Spinal cord (tissue), 9 donors: ENCODE measurements at regions not wholly inside any gene's neighbourhood (a gene's known extent, or its start where the extent isn't known, plus 50 kb on each side); places are given as distances from the start of the nearest gene placed in this dataset.
"Not testable (repeated sequence)": the region's sequence is repeated elsewhere in the genome, so short reads cannot be mapped to it uniquely, and the experiment has no call there.

Experiments
- DNase-seq, 6 donors: peaks; one replicate each; pipeline versions ENCODE4 v3.0.0 to v3.0.0-alpha.2; 2013 to 2015; ENCODE audit warnings: low spot score in 6 of 6, low read depth in 4 of 6
- H3K27ac ChIP-seq: one replicate; pipeline ENCODE4 v1.5.1; 2013; ENCODE audit warnings: low read depth, low read length, control low read depth
- H3K27me3 ChIP-seq: one replicate; pipeline ENCODE4 v1.6.1; 2013; ENCODE audit warnings: low read length; ENCODE audit not compliant: control insufficient read depth, insufficient read depth
- H3K36me3 ChIP-seq: one replicate; pipeline ENCODE4 v1.6.1; 2013; ENCODE audit warnings: low read length; ENCODE audit not compliant: control insufficient read depth, insufficient read depth
- H3K4me1 ChIP-seq: one replicate; pipeline ENCODE4 v1.6.1; 2013; ENCODE audit warnings: low read length; ENCODE audit not compliant: control insufficient read depth, insufficient read depth
- H3K4me3 ChIP-seq: one replicate; pipeline ENCODE4 v1.5.1; 2013; ENCODE audit warnings: low read depth, low read length, control low read depth
- H3K9me3 ChIP-seq: one replicate; pipeline ENCODE4 v1.6.1; 2013; ENCODE audit warnings: low read length; ENCODE audit not compliant: control insufficient read depth, insufficient read depth
- WGBS: methylation state at CpG from one replicate; pipeline ENCODE4 v1.1.5; 2013; ENCODE audit warnings: missing lambda C conversion rate; ENCODE audit not compliant: insufficient coverage; 5-methylcytosine and 5-hydroxymethylcytosine counted together
- donor health status: healthy.

DNA sequence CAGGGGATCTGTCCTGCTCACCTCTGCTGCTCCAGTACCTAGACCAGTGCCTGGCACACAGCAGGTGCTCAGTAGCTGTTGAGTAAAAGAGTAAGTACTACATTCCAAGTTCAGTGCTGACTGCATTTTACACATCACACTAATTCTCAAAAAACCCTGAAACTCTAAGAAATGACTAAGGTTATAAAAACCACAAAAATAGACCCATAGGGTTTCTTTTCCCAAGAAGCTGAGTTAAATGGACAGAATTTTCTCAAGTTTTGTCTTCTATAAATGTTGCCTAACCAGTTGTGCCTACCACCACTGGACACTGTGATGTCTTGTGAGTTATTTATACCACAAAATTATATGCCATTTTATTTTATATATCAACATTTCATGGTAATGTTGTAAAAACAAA, 78.9 kb upstream of the RXFP1 start:
- no peak overlapping the region for H3K4me3 ChIP-seq
- H3K4me1 ChIP-seq = no peaks in the 10 kb centered on the region
- no peak for DNase-seq
- H3K36me3 ChIP-seq = no peaks in the 10 kb centered on the region
- no peak overlapping the region for H3K27ac ChIP-seq
- H3K9me3 ChIP-seq = no peaks in the 10 kb centered on the region
- no peaks in the 10 kb centered on the region for H3K27me3 ChIP-seq

DNA sequence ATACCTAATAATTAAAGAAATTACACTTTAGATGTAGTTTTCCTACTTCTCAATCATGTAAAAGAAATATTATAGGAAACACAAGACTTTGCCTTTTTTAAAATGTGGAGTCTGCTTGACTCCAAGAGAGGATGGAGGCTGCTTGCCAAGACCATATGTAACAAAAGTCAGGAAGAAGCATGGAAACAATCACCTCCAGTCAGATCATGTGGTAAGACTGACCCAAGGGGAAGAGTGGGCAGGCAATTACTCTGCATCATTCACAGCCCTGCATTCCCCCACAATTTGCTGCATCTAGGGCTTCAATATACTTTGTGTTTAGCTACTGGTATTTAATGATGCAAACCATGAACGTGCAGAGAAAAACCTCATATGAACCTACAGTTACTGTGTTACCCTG, 78.0 kb upstream of the RXFP1 start:
- peak in 1 of 6 donors; percentile 4 for DNase-seq
- 100% methylated on average over 1 of the region's 1 CpG for WGBS
- no peaks in the 10 kb centered on the region for H3K36me3 ChIP-seq
- no peaks in the 10 kb centered on the region for H3K27me3 ChIP-seq
- no peaks in the 10 kb centered on the region for H3K9me3 ChIP-seq
- H3K4me3 ChIP-seq = no peak overlapping the region
- no peaks in the 10 kb centered on the region for H3K4me1 ChIP-seq
- no peak overlapping the region for H3K27ac ChIP-seq

DNA sequence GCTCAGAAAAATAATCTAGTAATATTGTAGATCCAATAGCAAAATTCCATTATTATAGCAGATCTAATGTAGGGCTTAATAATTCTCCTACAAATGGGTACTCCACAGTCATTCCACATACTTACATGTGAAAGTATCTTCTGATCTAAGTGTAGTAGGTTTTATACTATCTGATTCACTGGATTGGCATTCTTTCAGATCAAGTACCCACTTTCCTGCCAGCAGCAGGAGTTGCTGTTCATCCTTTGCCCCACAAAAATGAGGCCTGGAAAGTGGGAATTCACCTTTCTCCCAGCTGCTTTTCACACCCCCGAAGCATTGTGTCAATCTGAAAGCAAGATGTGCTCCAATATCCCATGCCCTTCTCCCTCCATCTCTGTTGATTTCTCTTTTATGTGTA, 77.1 kb upstream of the RXFP1 start:
- DNase-seq = no peak
- WGBS = no CpG with 5 or more reads among the region's 1 CpG
- no peak overlapping the region for H3K27ac ChIP-seq

DNA sequence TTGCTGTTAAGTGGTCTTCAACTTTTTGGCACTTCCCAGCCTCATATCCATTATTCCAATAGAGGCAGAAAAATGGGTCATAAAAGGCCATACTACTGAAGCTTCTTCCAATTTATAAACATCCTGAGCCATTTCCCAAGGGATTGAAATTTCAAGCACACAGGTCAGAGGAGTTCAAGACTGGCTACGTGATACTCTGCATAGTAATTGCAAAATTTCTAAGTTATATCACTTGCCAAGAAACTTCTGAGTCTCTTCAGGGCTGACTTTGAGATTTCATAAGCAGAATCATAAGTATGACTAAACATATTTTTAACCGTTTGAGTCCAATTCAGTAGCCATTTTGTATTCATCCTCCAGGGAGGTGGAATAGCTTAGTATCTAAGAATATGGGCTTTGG, 75.6 kb upstream of the RXFP1 start:
- H3K36me3 ChIP-seq = no peaks in the 10 kb centered on the region
- H3K9me3 ChIP-seq = no peaks in the 10 kb centered on the region
- no CpG with 5 or more reads among the region's 2 CpGs for WGBS
- no peaks in the 10 kb centered on the region for H3K27me3 ChIP-seq
- no peak overlapping the region for H3K4me3 ChIP-seq
- H3K27ac ChIP-seq = no peak overlapping the region
- H3K4me1 ChIP-seq = no peaks in the 10 kb centered on the region
- no peak for DNase-seq

More for the DNA sequence above, 77.1 kb upstream of the RXFP1 start:
- Histone ChIP-seq H3K9me3 (no peaks in the 10 kb centered on the region), H3K27me3 (no peaks in the 10 kb centered on the region), H3K4me3 (no peak overlapping the region), H3K4me1 (no peaks in the 10 kb centered on the region), H3K36me3 (no peaks in the 10 kb centered on the region)

DNA sequence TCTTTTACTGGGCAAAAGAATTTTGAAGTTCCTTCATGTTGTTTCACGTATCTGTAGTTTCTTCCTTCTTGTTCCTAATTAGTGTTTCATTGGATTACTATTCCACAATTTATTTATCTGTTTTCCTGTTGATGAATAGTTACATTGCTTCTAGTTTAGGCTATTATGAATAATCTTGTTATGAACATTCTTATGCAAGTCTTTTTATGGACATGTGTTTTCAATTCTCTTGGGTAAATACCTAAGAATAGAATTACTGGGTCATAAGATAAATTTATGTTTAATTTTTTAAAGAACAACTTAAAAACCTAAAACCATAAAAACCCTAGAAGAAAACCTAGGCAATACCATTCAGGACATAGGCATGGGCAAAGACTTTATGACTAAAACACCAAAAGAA, 70.9 kb upstream of the RXFP1 start:
- DNase-seq = no peak
- Histone ChIP-seq H3K9me3 (no peaks in the 10 kb centered on the region), H3K4me3 (no peak overlapping the region), H3K4me1 (no peaks in the 10 kb centered on the region), H3K27me3 (no peaks in the 10 kb centered on the region), H3K27ac (no peak overlapping the region), H3K36me3 (no peaks in the 10 kb centered on the region)
- WGBS = no CpG with 5 or more reads among the region's 1 CpG

DNA sequence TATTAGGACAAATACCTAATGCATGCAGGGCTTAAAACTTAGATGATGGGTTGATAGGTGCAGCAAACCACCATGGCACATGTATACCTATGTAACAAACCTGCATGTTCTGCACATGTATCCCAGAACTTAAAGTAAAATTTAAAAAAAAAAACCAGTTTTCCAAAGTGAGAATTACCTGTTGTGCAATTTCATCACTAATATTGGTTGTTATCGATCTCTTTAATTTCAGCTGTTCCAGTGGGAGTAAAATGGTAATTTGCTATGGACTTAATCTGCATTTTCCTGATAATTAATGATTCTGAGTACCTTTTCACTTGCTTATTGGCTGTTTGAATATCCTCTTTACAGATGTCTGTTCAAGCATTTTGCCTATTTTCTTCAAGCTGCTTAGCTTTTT, 69.6 kb upstream of the RXFP1 start:
- H3K4me1 ChIP-seq = not testable (repeated sequence)
- no CpG with 5 or more reads among the region's 1 CpG for WGBS

DNA sequence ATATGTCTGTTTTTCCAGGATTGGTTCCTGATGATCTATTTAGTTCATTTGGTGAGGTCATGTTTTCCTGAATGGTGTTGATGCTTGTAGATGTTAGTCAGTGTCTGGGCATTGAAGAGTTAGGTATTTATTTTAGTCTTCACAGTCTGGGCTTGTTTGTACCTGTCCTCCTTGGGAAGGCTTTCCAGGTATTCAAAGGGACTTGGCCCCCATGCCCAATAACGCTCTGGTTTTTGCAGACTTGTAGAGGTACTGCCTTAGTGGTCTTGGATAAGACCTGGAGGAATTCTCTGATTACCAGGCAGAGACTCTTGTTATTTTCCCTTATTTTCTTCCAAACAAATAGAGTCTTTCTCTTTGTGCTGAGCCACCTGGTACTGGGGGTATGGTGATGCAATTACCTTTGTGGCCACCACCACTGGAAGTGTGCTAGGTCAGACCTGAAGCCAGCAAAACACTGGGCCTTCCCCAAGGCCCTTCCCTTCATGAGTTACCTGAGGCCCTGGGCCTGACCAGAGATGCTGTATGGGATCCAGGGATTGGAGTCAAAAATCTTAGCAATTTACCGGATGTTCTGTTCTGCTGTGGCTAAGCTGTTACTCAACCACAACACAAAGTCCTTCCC, 63.3 kb upstream of the RXFP1 start:
- no CpG with 5 or more reads among the region's 2 CpGs for WGBS
- H3K27ac ChIP-seq = no peak overlapping the region
- no peaks in the 10 kb centered on the region for H3K9me3 ChIP-seq

More for the DNA sequence above, 69.6 kb upstream of the RXFP1 start:
- H3K9me3 ChIP-seq, H3K4me3 ChIP-seq, H3K27me3 ChIP-seq, DNase-seq, H3K36me3 ChIP-seq, H3K27ac ChIP-seq: not testable (repeated sequence)

DNA sequence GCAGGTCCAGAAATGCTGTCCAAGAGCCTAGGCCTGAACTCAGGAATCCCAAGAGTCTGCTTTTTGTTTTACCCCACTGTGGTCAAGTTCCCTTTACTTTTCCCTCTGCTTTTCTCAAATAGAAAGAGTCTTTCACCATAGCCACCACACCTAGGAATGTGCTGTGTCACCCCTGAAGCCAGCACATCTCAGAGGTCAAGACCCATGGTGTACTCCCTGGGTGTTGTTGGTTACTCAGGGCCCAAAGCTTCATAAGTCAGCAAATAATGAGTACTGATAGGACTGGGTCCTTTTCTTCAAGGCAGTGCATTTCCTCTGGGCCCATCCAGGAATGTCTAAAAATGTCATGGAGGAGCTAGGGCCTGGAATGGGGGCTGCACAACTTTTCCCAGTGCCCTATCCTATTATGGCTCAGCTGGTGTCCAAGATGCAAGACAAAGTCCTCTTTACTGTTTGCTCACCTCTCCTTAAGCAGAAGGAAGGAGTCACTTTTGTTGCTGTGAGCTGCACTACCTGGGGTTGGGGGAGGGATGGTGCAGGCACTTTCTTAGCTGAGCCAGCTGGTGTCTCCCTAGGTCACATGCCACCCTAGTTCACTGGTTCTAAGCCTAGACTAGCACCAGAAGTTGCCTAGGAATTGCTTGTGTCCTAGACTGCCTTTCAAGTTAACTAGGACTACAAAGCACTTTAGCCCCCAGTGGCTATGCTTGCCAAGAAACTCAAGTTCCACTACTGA, 62.4 kb upstream of the RXFP1 start:
- Histone ChIP-seq H3K4me3 (no peak overlapping the region), H3K36me3 (no peaks in the 10 kb centered on the region), H3K4me1 (no peaks in the 10 kb centered on the region), H3K9me3 (no peaks in the 10 kb centered on the region), H3K27me3 (no peaks in the 10 kb centered on the region), H3K27ac (no peak overlapping the region)
- DNase-seq = no peak

More for the DNA sequence above, 63.3 kb upstream of the RXFP1 start:
- H3K27me3 ChIP-seq = no peaks in the 10 kb centered on the region
- no peaks in the 10 kb centered on the region for H3K4me1 ChIP-seq
- no peaks in the 10 kb centered on the region for H3K36me3 ChIP-seq
- no peak overlapping the region for H3K4me3 ChIP-seq
- no peak for DNase-seq

DNA sequence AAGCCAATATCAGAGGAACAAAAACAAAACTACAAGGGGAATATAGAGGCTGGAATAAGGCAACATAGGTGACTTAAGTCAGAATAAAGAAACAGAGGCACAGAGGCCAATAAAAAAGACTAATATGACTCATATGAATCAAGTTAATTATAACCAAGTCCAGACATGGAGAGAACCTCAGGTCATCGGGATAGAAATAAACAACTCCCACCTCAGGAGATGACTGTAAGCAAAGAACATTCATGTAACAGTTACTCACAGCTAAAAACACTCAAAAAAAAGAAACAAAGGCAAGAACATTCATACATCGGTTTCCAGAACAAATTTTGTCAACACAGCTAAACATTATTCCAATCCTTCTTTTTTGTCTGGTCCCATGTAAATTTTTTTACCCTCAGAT, 60.3 kb upstream of the RXFP1 start:
- no peak for DNase-seq

DNA sequence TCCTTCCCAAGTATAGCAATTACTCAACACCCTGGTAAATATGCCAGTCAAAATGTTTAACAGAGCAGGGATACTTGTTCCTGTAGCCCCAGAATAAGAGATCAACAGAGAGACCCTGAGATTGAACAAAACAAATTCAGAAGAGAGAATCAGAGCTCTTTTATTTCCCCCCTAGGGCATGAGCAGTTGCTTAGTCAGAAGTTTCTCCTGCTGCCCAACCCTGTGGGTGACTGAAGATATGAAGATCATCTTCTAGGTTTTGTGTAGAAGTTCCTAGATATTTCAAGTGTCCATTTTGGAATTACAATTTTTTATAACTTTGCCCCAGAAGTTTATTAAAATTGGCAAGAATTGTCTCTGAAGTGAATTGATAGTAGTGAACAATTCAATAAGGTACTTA, 59.1 kb upstream of the RXFP1 start:
- H3K27ac ChIP-seq = no peak overlapping the region
- H3K27me3 ChIP-seq = no peaks in the 10 kb centered on the region
- H3K9me3 ChIP-seq = no peaks in the 10 kb centered on the region
- no peaks in the 10 kb centered on the region for H3K36me3 ChIP-seq
- no peak overlapping the region for H3K4me3 ChIP-seq
- DNase-seq = no peak
- no peaks in the 10 kb centered on the region for H3K4me1 ChIP-seq

More for the DNA sequence above, 60.3 kb upstream of the RXFP1 start:
- no peaks in the 10 kb centered on the region for H3K27me3 ChIP-seq
- H3K4me3 ChIP-seq = no peak overlapping the region
- no peaks in the 10 kb centered on the region for H3K4me1 ChIP-seq
- no peaks in the 10 kb centered on the region for H3K9me3 ChIP-seq
- H3K36me3 ChIP-seq = no peaks in the 10 kb centered on the region
- no peak overlapping the region for H3K27ac ChIP-seq
- WGBS = 90% methylated on average over 2 of the region's 2 CpGs
